Mucosa of stomach (tissue), 1 donor: ENCODE measurements at regions not wholly inside any gene's neighbourhood (a gene's known extent, or its start where the extent isn't known, plus 50 kb on each side); places are given as distances from the start of the nearest gene placed in this dataset.
"Not testable (repeated sequence)": the region's sequence is repeated elsewhere in the genome, so short reads cannot be mapped to it uniquely, and the experiment has no call there.

ENCODE experiments used
- H3K27me3 ChIP-seq: one replicate; pipeline ENCODE4 v1.7.0; 2013; ENCODE audit warnings: mild to moderate bottlenecking, low read length; ENCODE audit not compliant: control insufficient read depth, insufficient read depth
- H3K36me3 ChIP-seq: one replicate; pipeline ENCODE4 v1.7.0; 2013; ENCODE audit warnings: low read length; ENCODE audit not compliant: control insufficient read depth, insufficient read depth
- H3K4me1 ChIP-seq: one replicate; pipeline ENCODE4 v1.7.0; 2013; ENCODE audit warnings: mild to moderate bottlenecking, low read length; ENCODE audit not compliant: control insufficient read depth, insufficient read depth
- H3K4me3 ChIP-seq: one replicate; pipeline ENCODE4 v1.7.0; 2013; ENCODE audit warnings: low read length
- H3K9ac ChIP-seq: one replicate; pipeline ENCODE4 v1.7.0; 2013; ENCODE audit warnings: mild to moderate bottlenecking, low read length, moderate library complexity
- H3K9me3 ChIP-seq: one replicate; pipeline ENCODE4 v1.7.0; 2013; ENCODE audit warnings: mild to moderate bottlenecking, low read length, moderate library complexity; ENCODE audit not compliant: control insufficient read depth
- donor health status: Pancreatic carcinoma.

DNA sequence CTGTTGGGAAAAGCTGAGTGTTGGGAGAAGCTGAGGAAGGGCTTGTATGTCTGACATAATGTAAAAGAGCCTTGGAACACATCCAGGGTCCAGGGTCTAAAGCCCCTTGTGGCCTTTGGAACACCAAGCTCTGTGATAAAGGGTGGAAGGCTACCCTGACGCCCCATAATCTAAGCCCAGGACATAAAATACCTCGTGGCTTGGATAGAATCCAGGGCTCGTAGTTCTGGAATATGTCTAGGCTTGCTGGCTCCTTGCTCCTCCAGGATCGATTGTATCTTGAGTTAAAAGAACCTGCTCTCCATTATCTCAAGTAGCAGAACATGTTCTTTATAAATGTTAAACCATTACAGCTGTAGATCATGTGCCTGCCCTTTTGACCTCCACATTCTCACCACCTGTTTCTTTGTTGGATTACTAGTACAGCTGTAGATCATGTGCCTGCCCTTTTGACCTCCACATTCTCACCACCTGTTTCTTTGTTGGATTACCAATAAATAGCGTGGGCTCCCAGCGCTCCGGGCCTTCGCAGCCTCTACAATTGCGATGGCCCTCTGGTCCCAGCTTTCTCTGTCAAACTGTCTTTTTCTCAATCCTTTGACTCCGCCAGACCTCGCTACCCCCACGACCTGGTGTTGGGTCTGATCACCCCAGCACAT lies 246.9 kb upstream of the KCNH7 start:
- H3K9ac ChIP-seq, H3K36me3 ChIP-seq, H3K4me3 ChIP-seq, H3K4me1 ChIP-seq, H3K27me3 ChIP-seq, H3K9me3 ChIP-seq: not testable (repeated sequence)

DNA sequence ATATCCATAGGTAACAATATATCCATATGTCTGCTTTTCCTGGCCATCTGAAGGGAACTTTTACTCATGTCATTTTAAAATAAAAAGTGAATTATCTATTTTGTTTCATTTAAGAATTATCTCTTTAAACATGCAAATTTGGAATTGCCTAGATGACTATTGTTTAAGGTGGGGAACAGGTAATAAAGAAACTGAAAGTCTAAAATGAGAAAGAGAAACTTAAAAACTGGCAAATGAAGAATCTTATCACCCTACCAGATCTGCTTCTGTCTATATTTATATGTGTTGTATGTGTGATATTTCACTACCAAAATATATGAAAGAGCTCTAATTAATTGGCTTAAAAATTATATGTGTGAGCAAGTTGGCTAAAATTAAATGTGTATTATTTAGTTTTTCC lies 243.2 kb upstream of the KCNH7 start:
- Histone ChIP-seq H3K4me3 (no peak overlapping the region), H3K36me3 (no peaks in the 10 kb centered on the region), H3K9ac (no peak overlapping the region), H3K27me3 (no peaks in the 10 kb centered on the region), H3K9me3 (no peaks in the 10 kb centered on the region), H3K4me1 (no peaks in the 10 kb centered on the region)

- Histone ChIP-seq H3K4me1 (no peaks in the 10 kb centered on the region), H3K4me3 (no peak overlapping the region), H3K9me3 (no peaks in the 10 kb centered on the region), H3K9ac (no peak overlapping the region), H3K27me3 (no peaks in the 10 kb centered on the region), H3K36me3 (no peaks in the 10 kb centered on the region)
Measured at GRCh38 chr2:163077241-163077640, 238.7 kb upstream of the KCNH7 start.

DNA sequence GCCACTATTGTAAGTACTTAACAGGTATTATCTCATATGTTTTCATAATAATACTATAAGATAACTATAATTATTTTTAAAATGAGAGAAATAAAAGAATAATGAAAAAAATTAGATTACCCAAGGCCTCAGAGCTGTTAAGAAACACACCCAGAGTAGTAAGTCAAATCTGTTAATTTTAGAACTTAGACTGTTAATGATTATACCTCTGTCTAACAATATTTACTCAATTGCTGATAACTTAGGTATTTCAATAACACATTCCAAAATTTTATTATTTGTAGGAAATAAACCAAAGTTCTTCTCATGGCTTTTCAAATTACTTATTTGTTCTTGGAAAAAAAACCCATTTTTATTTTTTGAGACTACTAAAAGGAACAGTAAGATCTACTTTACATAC lies 227.5 kb upstream of the KCNH7 start:
- H3K4me1 ChIP-seq = no peaks in the 10 kb centered on the region
- H3K9me3 ChIP-seq = no peaks in the 10 kb centered on the region
- H3K27me3 ChIP-seq = no peaks in the 10 kb centered on the region
- H3K9ac ChIP-seq = no peak overlapping the region
- no peaks in the 10 kb centered on the region for H3K36me3 ChIP-seq
- no peak overlapping the region for H3K4me3 ChIP-seq

DNA sequence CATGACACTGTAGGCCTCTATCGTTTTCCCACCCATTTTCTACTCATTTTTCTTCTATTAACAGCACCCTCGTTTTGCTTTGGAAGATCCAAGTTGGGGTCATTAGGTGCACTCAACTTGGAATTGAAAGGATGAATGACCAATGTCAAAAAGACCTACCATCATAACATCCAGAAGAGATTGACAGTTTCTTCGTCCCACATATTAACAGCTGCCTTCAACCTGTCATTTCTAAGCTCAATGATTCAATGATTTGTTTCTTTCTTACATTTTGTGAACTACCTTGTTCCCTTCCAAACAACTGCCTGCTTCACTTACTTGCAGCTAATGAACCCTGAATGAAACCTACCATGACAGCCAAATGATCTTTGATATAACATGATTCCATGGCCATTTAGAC lies 224.0 kb upstream of the KCNH7 start:
- no peaks in the 10 kb centered on the region for H3K9me3 ChIP-seq
- H3K27me3 ChIP-seq = no peaks in the 10 kb centered on the region
- H3K4me3 ChIP-seq = no peak overlapping the region
- H3K36me3 ChIP-seq = no peaks in the 10 kb centered on the region
- no peak overlapping the region for H3K9ac ChIP-seq
- no peaks in the 10 kb centered on the region for H3K4me1 ChIP-seq

- no peaks in the 10 kb centered on the region for H3K27me3 ChIP-seq
- no peak overlapping the region for H3K4me3 ChIP-seq
- H3K9ac ChIP-seq = no peak overlapping the region
- H3K4me1 ChIP-seq = no peaks in the 10 kb centered on the region
- no peaks in the 10 kb centered on the region for H3K9me3 ChIP-seq
- H3K36me3 ChIP-seq = no peaks in the 10 kb centered on the region
Measured at GRCh38 chr2:163046615-163047014, 208.0 kb upstream of the KCNH7 start.

DNA sequence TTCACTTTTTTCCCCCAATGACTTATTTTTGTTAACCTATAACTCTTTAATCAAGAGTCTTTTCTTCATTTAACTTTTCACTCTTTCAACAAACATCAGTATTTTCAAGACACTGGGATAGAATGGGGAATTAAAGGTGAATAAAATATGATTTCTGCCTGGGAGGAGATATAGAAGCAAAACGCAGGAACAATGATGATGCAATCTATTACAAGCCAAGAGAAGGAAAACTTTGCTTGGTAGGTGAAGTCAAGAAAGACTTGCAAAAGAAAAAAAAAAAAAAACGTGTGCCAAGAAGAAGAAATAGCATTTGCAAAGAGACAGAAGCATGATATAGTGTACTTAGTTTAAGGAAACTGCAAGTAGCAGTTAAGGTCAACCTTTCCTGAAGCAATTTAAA lies 207.3 kb upstream of the KCNH7 start:
- H3K27me3 ChIP-seq = no peaks in the 10 kb centered on the region
- no peaks in the 10 kb centered on the region for H3K36me3 ChIP-seq
- H3K4me3 ChIP-seq = no peak overlapping the region
- H3K9me3 ChIP-seq = no peaks in the 10 kb centered on the region
- no peak overlapping the region for H3K9ac ChIP-seq
- H3K4me1 ChIP-seq = no peaks in the 10 kb centered on the region

- no peak overlapping the region for H3K4me3 ChIP-seq
- no peaks in the 10 kb centered on the region for H3K36me3 ChIP-seq
- no peak overlapping the region for H3K9ac ChIP-seq
- H3K9me3 ChIP-seq = no peaks in the 10 kb centered on the region
- H3K27me3 ChIP-seq = no peaks in the 10 kb centered on the region
- H3K4me1 ChIP-seq = no peaks in the 10 kb centered on the region
Measured at GRCh38 chr2:163044114-163044513, 205.5 kb upstream of the KCNH7 start.

- no peak overlapping the region for H3K4me3 ChIP-seq
- no peak overlapping the region for H3K9ac ChIP-seq
- H3K4me1 ChIP-seq = no peaks in the 10 kb centered on the region
- no peaks in the 10 kb centered on the region for H3K9me3 ChIP-seq
- H3K27me3 ChIP-seq = no peaks in the 10 kb centered on the region
- no peaks in the 10 kb centered on the region for H3K36me3 ChIP-seq
Measured at GRCh38 chr2:163043201-163043600, 204.6 kb upstream of the KCNH7 start.

- H3K27me3 ChIP-seq = no peaks in the 10 kb centered on the region
- H3K4me1 ChIP-seq = no peaks in the 10 kb centered on the region
- H3K36me3 ChIP-seq = no peaks in the 10 kb centered on the region
- no peak overlapping the region for H3K9ac ChIP-seq
- no peak overlapping the region for H3K4me3 ChIP-seq
- no peaks in the 10 kb centered on the region for H3K9me3 ChIP-seq
Measured at GRCh38 chr2:163039266-163039665, 200.7 kb upstream of the KCNH7 start.

DNA sequence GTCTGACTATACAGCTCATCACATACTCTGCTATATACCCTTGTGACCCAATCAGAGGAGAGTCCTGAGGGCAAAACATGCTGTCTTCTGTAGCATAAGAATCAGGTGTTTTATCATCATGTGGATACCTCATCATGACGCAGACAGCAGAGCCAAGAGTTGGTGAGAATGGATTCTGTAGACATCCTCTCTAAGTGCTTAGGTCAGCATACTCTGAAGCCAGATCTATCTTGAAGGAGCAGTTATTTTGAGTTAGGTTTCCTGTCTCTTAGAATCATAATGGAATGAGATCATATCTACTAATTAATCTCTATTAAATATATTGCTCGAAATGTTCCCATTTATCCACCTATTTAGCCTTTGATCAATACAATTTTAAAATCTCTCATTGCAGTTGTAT lies 190.2 kb upstream of the KCNH7 start:
- no peaks in the 10 kb centered on the region for H3K9me3 ChIP-seq
- no peaks in the 10 kb centered on the region for H3K36me3 ChIP-seq
- H3K4me1 ChIP-seq = no peaks in the 10 kb centered on the region
- H3K9ac ChIP-seq = no peak overlapping the region
- no peak overlapping the region for H3K4me3 ChIP-seq
- H3K27me3 ChIP-seq = no peaks in the 10 kb centered on the region

GRCh38 chr2:163026136-163026775 lies 187.7 kb upstream of the KCNH7 start:
- H3K9me3 ChIP-seq, H3K4me1 ChIP-seq, H3K4me3 ChIP-seq, H3K9ac ChIP-seq, H3K27me3 ChIP-seq, H3K36me3 ChIP-seq: not testable (repeated sequence)

GRCh38 chr2:163016882-163017281 lies 178.3 kb upstream of the KCNH7 start:
- H3K4me3 ChIP-seq, H3K4me1 ChIP-seq, H3K36me3 ChIP-seq, H3K9me3 ChIP-seq, H3K27me3 ChIP-seq, H3K9ac ChIP-seq: not testable (repeated sequence)
